ENCODE measurements at regions not wholly inside any gene's neighbourhood (a gene's known extent, or its start where the extent isn't known, plus 50 kb on each side); places are given as distances from the start of the nearest gene placed in this dataset.
"Not testable (repeated sequence)": the region's sequence is repeated elsewhere in the genome, so short reads cannot be mapped to it uniquely, and the experiment has no call there.

GRCh38 chr14:63147018-63147417, 57.2 kb upstream of the RHOJ start:
- DNase-seq (ENCODE audit: low spot score), result no peak

DNA sequence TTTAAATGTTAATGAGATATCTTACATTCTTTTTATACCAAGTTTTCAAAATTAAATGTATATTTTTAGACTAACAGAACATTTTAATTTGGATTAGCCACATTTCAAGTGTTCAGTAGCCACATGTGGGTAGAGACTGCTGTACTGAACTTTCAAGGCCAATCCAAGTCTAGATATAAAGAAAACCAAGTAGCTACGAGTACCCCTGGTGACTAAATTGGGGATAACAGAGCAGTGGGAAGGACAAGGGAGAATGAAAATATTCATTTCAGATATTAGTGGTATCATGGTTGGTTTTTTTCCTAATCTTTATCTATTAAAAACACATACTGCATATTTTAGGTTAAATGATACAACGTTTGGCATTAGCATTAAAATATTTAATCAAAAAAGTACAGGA, 69.4 kb upstream of the RHOJ start:
- peak; percentile 3 for DNase-seq (ENCODE audit: low spot score)

DNA sequence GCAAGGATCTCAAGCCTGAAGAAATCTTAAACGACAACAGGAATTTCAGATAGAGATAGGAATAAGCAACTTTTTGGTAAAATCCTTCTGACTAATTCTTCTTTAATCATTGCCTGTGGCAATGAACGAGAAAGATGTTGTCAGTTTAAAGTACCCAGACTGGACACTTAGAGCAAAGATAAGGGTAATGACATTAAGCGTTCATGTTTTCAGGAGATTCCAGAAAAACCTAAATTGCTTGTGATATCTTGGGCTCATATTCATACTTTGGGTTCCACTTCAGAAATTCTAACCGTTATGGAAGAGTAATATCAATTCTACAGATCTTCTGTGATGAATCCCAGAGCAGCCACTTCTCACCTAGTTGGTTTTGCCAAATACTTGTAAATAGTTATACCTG, 73.7 kb upstream of the RHOJ start:
- no peak for DNase-seq (ENCODE audit: low spot score)

GRCh38 chr14:63106487-63106886, 61.2 kb upstream of the KCNH5 start:
- DNase-seq (ENCODE audit: low spot score), result not testable (repeated sequence)

- no peak for DNase-seq (ENCODE audit: low spot score)
Measured at GRCh38 chr14:63100552-63100951, 55.3 kb upstream of the KCNH5 start.

DNA sequence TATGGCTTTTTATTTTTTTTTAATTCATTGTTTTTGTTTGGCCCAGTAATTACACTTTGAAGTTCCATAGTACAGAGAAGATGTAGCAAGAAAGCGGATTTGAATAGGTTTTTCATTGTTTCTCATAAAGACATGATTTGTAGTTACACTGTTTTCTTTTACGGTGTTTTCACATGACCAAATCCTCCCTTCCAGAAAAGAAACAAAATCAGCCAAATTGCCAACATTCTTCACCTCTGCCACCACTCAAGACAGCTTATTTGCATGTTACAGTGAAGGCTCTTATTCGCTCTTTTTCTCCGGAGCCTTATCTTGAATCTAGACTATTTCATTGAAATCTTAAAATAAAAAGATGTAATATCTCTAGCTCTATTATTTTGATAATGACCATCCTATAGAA, 50.9 kb upstream of the KCNH5 start:
- DNase-seq (ENCODE audit: low spot score), result no peak
